HPDE6-E6E7 (cell line): ENCODE measurements at regions not wholly inside any gene's neighbourhood (a gene's known extent, or its start where the extent isn't known, plus 50 kb on each side); places are given as distances from the start of the nearest gene placed in this dataset.
"Not testable (repeated sequence)": the region's sequence is repeated elsewhere in the genome, so short reads cannot be mapped to it uniquely, and the experiment has no call there.

Experiments
- DNase-seq: peaks from one replicate; pipeline ENCODE4 v3.0.0; 2011; ENCODE audit warnings: missing footprints; ENCODE audit errors: extremely low spot score

GRCh38 chr7:108813251-108814014 is 243.8 kb downstream of the DNAJB9 start:
- DNase-seq: no peak

- DNase-seq: no peak
Measured at GRCh38 chr7:108815815-108816214, 246.1 kb downstream of the DNAJB9 start.

GRCh38 chr7:108818742-108819141 is 249.1 kb downstream of the DNAJB9 start:
- DNase-seq: no peak

DNA sequence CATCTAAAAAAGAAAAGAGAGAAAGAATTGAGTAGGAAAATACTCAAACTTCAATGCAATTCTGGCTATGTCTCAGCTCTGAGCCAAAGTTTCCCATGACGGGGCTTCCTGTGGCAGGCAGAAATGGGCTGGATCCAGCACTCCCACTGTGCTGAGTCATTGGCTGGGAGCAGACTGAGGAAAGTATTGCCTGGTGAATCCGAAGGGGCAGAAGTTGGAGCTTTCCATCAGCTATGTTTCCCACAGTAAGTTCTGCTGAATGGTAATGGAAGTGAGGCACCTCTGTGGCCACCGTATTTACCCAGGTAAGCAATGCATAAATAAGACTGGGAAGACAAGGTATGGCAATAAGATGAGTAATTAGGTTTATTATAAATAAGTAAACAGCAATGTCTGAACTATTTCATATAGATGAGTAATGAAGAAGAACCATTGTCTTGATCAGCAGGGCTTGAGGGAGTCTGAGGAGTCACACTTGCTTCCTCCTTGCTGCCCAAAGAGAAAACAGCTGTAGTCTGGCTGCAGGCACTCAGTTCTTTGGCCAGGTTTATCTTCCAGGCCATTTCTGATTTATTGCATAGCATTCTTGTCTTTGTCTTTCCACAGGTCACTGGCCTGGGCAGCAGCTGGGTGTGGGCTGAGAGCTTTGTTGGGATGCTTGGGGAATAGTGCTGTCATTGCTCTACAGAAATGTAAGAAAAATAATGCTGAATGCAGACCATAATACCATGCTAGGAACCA is 255.3 kb downstream of the DNAJB9 start:
- no peak for DNase-seq

DNA sequence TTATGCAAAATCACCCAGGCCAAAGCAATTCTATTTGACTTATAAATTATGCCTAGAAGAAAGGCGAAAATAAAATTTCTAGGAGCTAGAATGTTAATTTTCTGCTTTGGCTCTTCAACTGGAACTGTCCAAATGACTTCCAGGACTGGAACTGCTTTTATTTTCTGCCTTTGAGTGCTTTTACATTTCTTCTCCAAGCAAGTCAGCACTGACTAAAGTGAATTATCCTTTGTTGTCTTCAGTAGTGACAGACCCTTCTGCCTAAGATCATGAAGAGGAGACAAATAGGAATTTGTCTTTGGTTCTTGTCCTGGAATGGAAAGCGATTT is 255.9 kb downstream of the DNAJB9 start:
- DNase-seq: no peak

- DNase-seq: no peak
Measured at GRCh38 chr7:108836256-108836655, 266.6 kb downstream of the DNAJB9 start.

GRCh38 chr7:108838198-108838597 is 268.5 kb downstream of the DNAJB9 start:
- DNase-seq: no peak

GRCh38 chr7:108839076-108839475 is 269.4 kb downstream of the DNAJB9 start:
- DNase-seq: no peak

GRCh38 chr7:108845951-108846350 is 276.3 kb downstream of the DNAJB9 start:
- no peak for DNase-seq

GRCh38 chr7:108846471-108846870 is 276.8 kb downstream of the DNAJB9 start:
- no peak for DNase-seq

DNA sequence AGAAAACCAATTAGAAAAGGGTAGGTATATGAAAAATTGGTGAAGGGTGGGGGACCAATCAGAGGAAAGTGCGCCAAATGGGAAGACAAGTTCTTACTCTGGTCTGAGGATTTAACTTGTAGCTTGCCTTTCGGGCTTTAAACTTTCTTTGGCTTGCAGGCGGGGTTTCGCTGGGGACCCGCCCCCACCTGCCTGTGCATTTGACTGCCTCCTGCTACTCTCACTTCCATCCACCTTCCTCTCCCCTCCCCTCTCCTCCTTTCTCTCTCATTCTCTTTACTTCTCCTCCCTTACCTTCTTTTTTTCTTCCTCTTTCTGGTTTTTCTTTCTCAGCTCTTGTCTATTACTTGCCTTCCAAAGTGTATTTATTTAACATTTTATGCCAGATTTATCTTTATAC is 278.8 kb downstream of the DNAJB9 start:
- no peak for DNase-seq

DNA sequence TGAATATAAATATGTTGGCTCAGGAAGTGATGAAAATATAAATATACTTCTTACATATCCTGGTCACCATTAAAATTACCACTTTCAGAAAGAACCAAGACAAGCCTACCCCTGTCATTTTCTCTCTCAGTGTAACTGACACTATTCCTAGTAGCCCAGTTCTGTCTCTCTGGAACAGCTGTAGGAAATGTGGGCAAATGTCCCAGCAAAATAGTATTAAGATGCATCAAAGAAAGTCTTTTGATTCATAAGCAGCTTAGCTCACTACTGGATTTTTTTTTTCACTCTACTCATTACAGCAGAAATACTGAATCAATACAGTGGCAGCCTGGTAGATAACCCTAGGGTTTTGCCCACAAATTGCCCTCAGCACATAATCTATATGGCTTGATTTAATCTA is 290.9 kb downstream of the DNAJB9 start:
- DNase-seq: no peak

DNA sequence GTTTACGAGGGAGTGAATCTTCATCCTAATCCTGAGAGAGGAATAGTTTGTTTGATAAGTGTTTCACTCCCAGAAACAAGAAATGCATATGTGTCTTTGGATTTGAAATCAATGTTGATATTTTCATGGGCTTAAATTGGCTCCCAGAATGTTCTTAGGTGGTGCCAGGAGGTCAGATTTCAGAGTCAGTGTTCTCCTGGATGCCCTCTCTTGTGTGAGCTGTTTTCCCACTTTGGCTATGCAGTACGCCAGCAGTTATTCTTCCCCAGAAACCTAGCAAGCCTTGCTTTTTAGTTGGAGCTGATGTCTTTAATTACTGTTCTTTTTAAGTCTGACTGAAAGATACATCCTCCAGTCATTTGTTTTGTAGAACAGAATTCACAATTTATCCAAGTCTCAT is 291.4 kb downstream of the DNAJB9 start:
- DNase-seq: no peak

DNA sequence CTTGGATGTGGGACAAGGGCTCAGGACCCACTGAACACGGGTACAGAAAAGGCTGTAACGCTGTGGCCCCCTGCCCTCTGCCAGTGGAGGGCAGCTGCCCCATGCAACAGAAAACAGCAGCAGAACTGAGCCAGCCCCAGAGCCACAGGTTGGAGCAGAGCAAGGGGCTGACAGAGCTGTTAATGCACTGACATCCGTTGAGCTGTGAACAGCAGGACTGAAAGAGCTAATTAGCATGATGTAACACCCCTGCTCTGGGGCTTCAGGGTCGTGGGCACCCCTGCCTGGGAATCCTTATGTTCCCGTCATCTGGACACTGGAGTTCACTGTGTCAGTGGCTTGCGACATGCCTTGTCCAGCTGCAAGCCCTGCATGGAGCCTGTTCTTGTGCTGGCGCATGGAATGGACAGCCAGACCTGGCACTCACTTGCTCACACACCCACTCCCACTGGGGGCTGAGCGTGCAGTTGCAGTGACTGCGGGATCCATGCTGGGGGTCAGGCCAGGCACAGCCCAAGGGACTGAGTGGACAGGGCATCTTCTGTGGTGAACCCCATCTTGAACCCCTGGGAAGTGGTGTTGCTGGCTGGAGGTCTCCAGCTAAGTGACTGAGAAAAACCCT is 293.7 kb downstream of the DNAJB9 start:
- no peak for DNase-seq

- DNase-seq: no peak
Measured at GRCh38 chr7:108869070-108869469, 299.4 kb downstream of the DNAJB9 start.

DNA sequence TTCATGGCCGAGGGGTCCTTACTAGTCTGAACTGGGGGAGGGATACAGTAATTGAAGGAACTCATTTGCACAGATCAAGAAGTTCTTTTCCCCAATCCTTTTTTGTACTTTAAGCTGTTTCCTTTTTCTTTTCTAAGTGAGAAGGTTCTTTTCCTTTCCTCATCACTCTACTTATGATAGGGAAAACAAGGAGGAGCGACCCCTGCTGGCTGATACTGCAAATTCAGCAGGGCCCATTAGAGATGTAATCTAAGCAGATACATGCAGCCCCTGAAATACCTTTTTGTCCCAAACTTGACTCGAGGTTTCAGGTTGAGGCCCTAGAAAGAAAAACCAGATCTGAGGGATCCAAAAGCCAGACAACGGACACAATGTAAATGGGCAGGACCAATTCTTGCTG is 305.5 kb downstream of the DNAJB9 start:
- DNase-seq: no peak

GRCh38 chr7:108890862-108891261 is 321.2 kb downstream of the DNAJB9 start:
- no peak for DNase-seq

GRCh38 chr7:108908456-108908855 is 338.8 kb downstream of the DNAJB9 start:
- DNase-seq: no peak

DNA sequence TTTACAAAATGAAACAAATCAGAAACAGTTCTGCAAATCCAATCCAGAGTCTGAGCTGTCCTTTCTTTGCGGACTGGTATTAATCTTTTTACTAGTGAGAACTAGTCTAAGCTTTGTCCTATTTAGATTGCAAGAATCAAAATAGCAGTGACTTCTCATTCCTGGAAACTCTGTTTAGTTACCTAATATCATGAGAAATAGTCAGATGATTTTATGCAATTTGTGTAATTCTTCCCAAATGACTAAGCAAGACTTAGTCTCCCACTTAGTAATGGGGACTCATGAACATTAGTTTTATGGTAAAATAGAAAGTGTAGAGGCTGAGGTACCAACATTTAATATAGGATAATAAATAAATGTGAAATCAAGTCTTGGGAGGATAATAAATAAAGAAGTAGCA is 341.3 kb downstream of the DNAJB9 start:
- no peak for DNase-seq

DNA sequence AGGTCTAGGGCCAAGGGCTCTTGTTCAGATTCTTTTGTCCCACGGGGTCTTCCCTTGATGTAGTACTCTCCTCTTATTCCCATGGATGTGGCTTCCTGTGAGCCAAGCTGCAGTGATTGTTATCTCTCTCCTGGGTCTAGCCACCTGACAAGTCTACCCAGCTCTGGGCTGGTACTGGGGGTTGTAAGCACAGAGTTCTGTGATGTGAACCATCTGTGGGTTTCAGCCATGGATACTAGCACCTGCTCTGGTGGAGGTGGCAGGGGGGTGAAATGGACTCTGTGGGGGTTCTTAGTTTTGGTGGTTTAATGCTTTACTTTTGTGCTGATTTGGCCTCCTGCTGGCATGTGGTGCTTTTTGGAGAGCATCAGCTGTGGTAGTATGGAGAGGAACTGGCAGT is 350.8 kb downstream of the DNAJB9 start:
- no peak for DNase-seq

GRCh38 chr7:108943048-108943447 is 373.4 kb downstream of the DNAJB9 start:
- DNase-seq: not testable (repeated sequence)

DNA sequence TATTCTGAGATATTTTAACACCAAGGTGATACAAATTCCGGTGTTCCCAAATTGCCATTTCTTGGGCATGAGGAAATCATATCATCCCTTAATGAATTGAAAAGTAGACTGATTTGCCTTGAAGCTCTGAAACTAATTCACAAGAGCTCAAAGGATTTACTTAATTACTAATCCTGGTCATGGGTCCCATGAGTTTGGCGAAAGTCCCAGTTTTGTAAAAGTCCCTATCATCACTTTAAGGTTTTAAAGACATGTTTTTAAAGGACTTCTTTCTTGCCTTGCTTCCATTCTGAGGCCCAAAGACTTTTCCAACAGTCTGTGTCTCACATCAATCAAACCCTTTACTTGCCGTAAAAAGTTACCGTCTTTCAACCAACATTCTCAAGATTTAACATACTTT is 377.9 kb downstream of the DNAJB9 start:
- DNase-seq: no peak

DNA sequence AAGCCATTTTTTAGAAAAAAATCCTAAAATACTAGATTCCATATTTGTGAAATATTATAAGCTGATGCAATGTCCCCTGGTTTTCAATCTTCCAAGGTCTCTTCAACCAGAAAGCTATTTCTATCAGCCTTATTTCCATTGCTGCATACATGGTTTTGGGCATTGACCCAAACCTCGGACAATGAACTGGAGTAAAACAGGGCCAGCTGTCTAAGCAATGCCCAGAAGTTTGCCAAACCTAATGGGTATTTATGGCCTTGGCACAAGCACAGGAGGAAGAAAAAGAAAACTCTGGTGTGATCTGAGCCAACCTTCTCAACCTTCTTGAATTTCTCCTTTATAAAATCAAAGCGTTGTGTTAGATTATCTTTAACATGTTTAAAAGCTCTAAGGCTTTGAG is 402.3 kb downstream of the DNAJB9 start:
- DNase-seq: no peak
